CD4-positive, alpha-beta T cell treated with Interferon gamma for 1 hour (primary cell): ENCODE measurements at regions not wholly inside any gene's neighbourhood (a gene's known extent, or its start where the extent isn't known, plus 50 kb on each side); places are given as distances from the start of the nearest gene placed in this dataset.

Source experiments
- DNase-seq: peaks from one replicate; pipeline ENCODE4 v3.0.0-alpha.2; 2020

- DNase-seq, result no peak
Observed at GRCh38 chr10:90420637-90421318, 437.1 kb downstream of the HTR7 start.

- DNase-seq, result no peak
Observed at GRCh38 chr10:90421874-90422273, 436.0 kb downstream of the HTR7 start.

- no peak for DNase-seq
Observed at GRCh38 chr10:90424730-90425129, 433.1 kb downstream of the HTR7 start.

- no peak for DNase-seq
Observed at GRCh38 chr10:90430186-90430585, 427.7 kb downstream of the HTR7 start.

GRCh38 chr10:90432866-90433265, 425.0 kb downstream of the HTR7 start:
- no peak for DNase-seq

- no peak for DNase-seq
Observed at GRCh38 chr10:90435296-90435695, 422.5 kb downstream of the HTR7 start.

GRCh38 chr10:90437452-90437851, 420.4 kb downstream of the HTR7 start:
- no peak for DNase-seq

GRCh38 chr10:90440870-90441269, 417.0 kb downstream of the HTR7 start:
- DNase-seq, result no peak

- no peak for DNase-seq
Observed at GRCh38 chr10:90443342-90443741, 414.5 kb downstream of the HTR7 start.

GRCh38 chr10:90447831-90448230, 410.0 kb downstream of the HTR7 start:
- no peak for DNase-seq

GRCh38 chr10:90450797-90451196, 407.0 kb downstream of the HTR7 start:
- no peak for DNase-seq

- DNase-seq, result no peak
Observed at GRCh38 chr10:90451283-90451682, 406.6 kb downstream of the HTR7 start.

GRCh38 chr10:90458054-90458453, 399.8 kb downstream of the HTR7 start:
- no peak for DNase-seq

GRCh38 chr10:90458571-90458970, 399.3 kb downstream of the HTR7 start:
- DNase-seq, result no peak

- no peak for DNase-seq
Observed at GRCh38 chr10:90461437-90462155, 396.2 kb downstream of the HTR7 start.

GRCh38 chr10:90462749-90463470, 394.9 kb downstream of the HTR7 start:
- no peak for DNase-seq

- DNase-seq, result no peak
Observed at GRCh38 chr10:90464329-90464728, 393.5 kb downstream of the HTR7 start.

GRCh38 chr10:90470966-90471365, 386.9 kb downstream of the HTR7 start:
- DNase-seq, result no peak

- DNase-seq, result no peak
Observed at GRCh38 chr10:90480466-90480865, 377.4 kb downstream of the HTR7 start.

GRCh38 chr10:90481326-90481923, 376.4 kb downstream of the HTR7 start:
- DNase-seq, result no peak

- DNase-seq, result no peak
Observed at GRCh38 chr10:90484518-90484917, 373.3 kb downstream of the HTR7 start.

GRCh38 chr10:90494183-90494582, 363.7 kb downstream of the HTR7 start:
- no peak for DNase-seq

GRCh38 chr10:90504172-90504571, 353.7 kb downstream of the HTR7 start:
- no peak for DNase-seq

GRCh38 chr10:90526721-90527120, 331.1 kb downstream of the HTR7 start:
- DNase-seq, result no peak
